ENCODE measurements at regions not wholly inside any gene's neighbourhood (a gene's known extent, or its start where the extent isn't known, plus 50 kb on each side); places are given as distances from the start of the nearest gene placed in this dataset.
A peak's percentile ranks its signal among the peaks of the same experiment; 100 is the strongest.
"Not testable (repeated sequence)": the region's sequence is repeated elsewhere in the genome, so short reads cannot be mapped to it uniquely, and the experiment has no call there.

- DNase-seq (ENCODE audit: low read depth), result no peak
Observed at GRCh38 chr11:134727204-134727603, 315.2 kb upstream of the B3GAT1 start.

- no peak for DNase-seq (ENCODE audit: low read depth)
Observed at GRCh38 chr11:134725716-134726639, 313.9 kb upstream of the B3GAT1 start.

GRCh38 chr11:134725211-134725610 is 313.2 kb upstream of the B3GAT1 start:
- DNase-seq (ENCODE audit: low read depth), result no peak

- no peak for DNase-seq (ENCODE audit: low read depth)
Observed at GRCh38 chr11:134724779-134725140, 312.7 kb upstream of the B3GAT1 start.

GRCh38 chr11:134724106-134724778 is 312.2 kb upstream of the B3GAT1 start:
- no peak for DNase-seq (ENCODE audit: low read depth)

GRCh38 chr11:134720691-134721070 is 308.6 kb upstream of the B3GAT1 start:
- DNase-seq (ENCODE audit: low read depth), result not testable (repeated sequence)

GRCh38 chr11:134719940-134720690 is 308.1 kb upstream of the B3GAT1 start:
- not testable (repeated sequence) for DNase-seq (ENCODE audit: low read depth)

- DNase-seq (ENCODE audit: low read depth), result no peak
Observed at GRCh38 chr11:134719397-134719796, 307.4 kb upstream of the B3GAT1 start.

GRCh38 chr11:134716582-134716981 is 304.5 kb upstream of the B3GAT1 start:
- DNase-seq (ENCODE audit: low read depth), result no peak

GRCh38 chr11:134714021-134714656 is 302.1 kb upstream of the B3GAT1 start:
- DNase-seq (ENCODE audit: low read depth), result no peak

- no peak for DNase-seq (ENCODE audit: low read depth)
Observed at GRCh38 chr11:134712228-134713145, 300.4 kb upstream of the B3GAT1 start.

GRCh38 chr11:134711588-134711987 is 299.5 kb upstream of the B3GAT1 start:
- DNase-seq (ENCODE audit: low read depth), result no peak

GRCh38 chr11:134710861-134711407 is 298.9 kb upstream of the B3GAT1 start:
- DNase-seq (ENCODE audit: low read depth), result no peak

GRCh38 chr11:134705858-134706257 is 293.8 kb upstream of the B3GAT1 start:
- no peak for DNase-seq (ENCODE audit: low read depth)

GRCh38 chr11:134702827-134703226 is 290.8 kb upstream of the B3GAT1 start:
- DNase-seq (ENCODE audit: low read depth), result no peak

GRCh38 chr11:134701564-134702165 is 289.6 kb upstream of the B3GAT1 start:
- DNase-seq (ENCODE audit: low read depth), result no peak

GRCh38 chr11:134700101-134700640 is 288.1 kb upstream of the B3GAT1 start:
- no peak for DNase-seq (ENCODE audit: low read depth)

- no peak for DNase-seq (ENCODE audit: low read depth)
Observed at GRCh38 chr11:134696455-134696854, 284.4 kb upstream of the B3GAT1 start.

- peak; percentile 44 for DNase-seq (ENCODE audit: low read depth)
Observed at GRCh38 chr11:134691985-134692384, 279.9 kb upstream of the B3GAT1 start.

GRCh38 chr11:134691295-134691873 is 279.3 kb upstream of the B3GAT1 start:
- no peak for DNase-seq (ENCODE audit: low read depth)

All from iris pigment epithelial cell (primary cell).